ENCODE measurements at regions not wholly inside any gene's neighbourhood (a gene's known extent, or its start where the extent isn't known, plus 50 kb on each side); places are given as distances from the start of the nearest gene placed in this dataset.

- H3K4me3 ChIP-seq (ENCODE audit: low read depth, low read length), result no peak overlapping the region
- TF ChIP-seq CTCF (IDR thresholded peaks at IDR 0.05; ENCODE audit: insufficient read depth, low read length), result no peak
- DNase-seq (ENCODE audit: low read depth), result no peak
These were observed 454.1 kb upstream of the IL12A start for GRCh38 chr3:159534496-159534895.

- DNase-seq (ENCODE audit: low read depth), result no peak
- H3K4me3 ChIP-seq (ENCODE audit: low read depth, low read length), result no peak overlapping the region
These were observed 451.8 kb upstream of the IL12A start for GRCh38 chr3:159536876-159537275.

GRCh38 chr3:159538507-159538906 is 450.1 kb upstream of the IL12A start:
- TF ChIP-seq CTCF (IDR thresholded peaks at IDR 0.05; ENCODE audit: insufficient read depth, low read length), result no peak
- no peak overlapping the region for H3K4me3 ChIP-seq (ENCODE audit: low read depth, low read length)
- no peak for DNase-seq (ENCODE audit: low read depth)

More at GRCh38 chr3:159536876-159537275, 451.8 kb upstream of the IL12A start:
- TF ChIP-seq CTCF (IDR thresholded peaks at IDR 0.05; ENCODE audit: insufficient read depth, low read length), result no peak

- no peak for DNase-seq (ENCODE audit: low read depth)
- TF ChIP-seq CTCF (IDR thresholded peaks at IDR 0.05; ENCODE audit: insufficient read depth, low read length), result no peak
These were observed 447.6 kb upstream of the IL12A start for GRCh38 chr3:159540882-159541495.

GRCh38 chr3:159548675-159549335 is 439.8 kb upstream of the IL12A start:
- TF ChIP-seq CTCF (IDR thresholded peaks at IDR 0.05; ENCODE audit: insufficient read depth, low read length), result no peak
- H3K4me3 ChIP-seq (ENCODE audit: low read depth, low read length), result no peak overlapping the region
- DNase-seq (ENCODE audit: low read depth), result peak; percentile 73

More at GRCh38 chr3:159540882-159541495, 447.6 kb upstream of the IL12A start:
- no peak overlapping the region for H3K4me3 ChIP-seq (ENCODE audit: low read depth, low read length)

GRCh38 chr3:159555205-159555604 is 433.4 kb upstream of the IL12A start:
- no peak for DNase-seq (ENCODE audit: low read depth)
- no peak for TF ChIP-seq CTCF (IDR thresholded peaks at IDR 0.05; ENCODE audit: insufficient read depth, low read length)
- H3K4me3 ChIP-seq (ENCODE audit: low read depth, low read length), result no peak overlapping the region
